ENCODE measurements at regions not wholly inside any gene's neighbourhood (a gene's known extent, or its start where the extent isn't known, plus 50 kb on each side); places are given as distances from the start of the nearest gene placed in this dataset.

GRCh38 chr11:127627629-127628457, 627.3 kb upstream of the KIRREL3 start:
- no peak for DNase-seq

DNA sequence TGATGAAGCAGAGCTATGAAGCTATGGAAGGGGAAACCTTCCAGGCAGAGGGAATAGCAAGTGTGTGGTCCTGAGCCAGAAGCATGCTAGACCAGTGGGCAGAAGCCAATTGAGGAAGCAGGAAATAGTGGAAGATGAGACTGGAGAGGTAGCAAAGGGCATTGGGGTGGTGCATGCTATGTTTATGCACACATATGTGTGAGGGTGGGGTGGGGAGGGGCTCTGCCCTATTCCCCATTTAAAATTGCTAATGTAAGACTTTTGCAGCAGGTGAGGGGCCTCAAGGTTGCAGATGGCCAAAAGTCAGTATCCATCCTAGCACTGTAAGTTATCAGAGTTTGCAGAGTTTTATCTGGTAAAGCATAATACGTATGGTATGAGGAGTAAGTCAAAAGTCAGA, 626.6 kb upstream of the KIRREL3 start:
- no peak for DNase-seq

DNA sequence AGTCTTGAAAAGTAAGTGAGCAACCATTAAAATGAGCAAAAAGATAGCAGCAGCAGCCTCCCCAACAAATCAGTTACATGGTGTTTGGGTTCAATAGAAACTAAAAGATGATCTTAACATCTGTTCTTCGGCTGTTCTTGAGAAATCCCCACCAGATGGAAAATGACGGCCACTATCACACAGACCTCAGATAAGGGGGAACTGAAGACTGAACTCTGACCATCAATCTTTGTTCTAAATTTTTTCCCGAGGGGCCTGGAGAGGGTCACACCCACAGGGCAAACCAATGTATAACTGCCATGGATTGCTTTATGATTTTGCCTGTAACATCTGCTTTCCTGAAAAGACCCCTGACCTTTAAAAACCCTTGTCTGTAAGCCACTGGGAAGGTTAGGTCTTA, 624.8 kb upstream of the KIRREL3 start:
- no peak for DNase-seq

- DNase-seq, result no peak
Measured at GRCh38 chr11:127624306-127624856, 623.8 kb upstream of the KIRREL3 start.

- no peak for DNase-seq
Measured at GRCh38 chr11:127622686-127623085, 622.1 kb upstream of the KIRREL3 start.

DNA sequence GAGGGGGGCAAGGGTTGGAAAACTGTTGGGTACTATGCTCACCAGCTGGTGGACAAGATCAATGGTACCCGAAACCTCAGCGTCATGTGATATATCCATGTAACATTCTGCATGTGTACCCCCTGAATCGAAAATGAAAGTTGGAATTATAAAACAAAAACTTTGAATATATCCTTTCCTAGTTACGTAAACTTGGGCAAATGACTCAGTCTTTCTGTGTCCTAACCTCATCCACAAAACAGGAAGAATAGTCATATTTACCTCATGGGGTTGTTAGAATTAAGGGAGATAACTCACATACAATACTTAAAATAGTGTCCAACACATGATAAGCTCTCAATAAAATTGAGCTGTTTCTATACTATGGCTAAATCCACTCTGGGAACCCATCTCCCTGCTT, 620.1 kb upstream of the KIRREL3 start:
- DNase-seq, result no peak

DNA sequence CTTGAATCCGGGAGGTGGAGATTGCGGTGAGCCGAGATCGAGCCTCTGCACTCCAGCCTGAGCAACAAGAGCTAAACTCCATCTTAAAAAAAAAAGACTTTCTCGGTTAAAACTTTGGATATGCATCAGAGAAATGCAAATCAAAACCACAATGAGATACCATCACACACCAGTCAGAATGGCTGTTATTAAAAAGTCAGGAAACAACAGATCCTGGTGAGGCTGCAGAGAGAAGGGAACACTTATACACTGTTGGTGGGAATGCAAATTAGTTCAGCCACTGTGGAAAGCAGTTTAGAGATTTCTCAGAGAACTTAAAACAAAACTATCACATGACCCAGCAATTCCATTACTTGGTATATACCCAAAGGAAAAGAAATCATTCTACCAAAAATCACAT, 619.4 kb upstream of the KIRREL3 start:
- DNase-seq, result no peak

DNA sequence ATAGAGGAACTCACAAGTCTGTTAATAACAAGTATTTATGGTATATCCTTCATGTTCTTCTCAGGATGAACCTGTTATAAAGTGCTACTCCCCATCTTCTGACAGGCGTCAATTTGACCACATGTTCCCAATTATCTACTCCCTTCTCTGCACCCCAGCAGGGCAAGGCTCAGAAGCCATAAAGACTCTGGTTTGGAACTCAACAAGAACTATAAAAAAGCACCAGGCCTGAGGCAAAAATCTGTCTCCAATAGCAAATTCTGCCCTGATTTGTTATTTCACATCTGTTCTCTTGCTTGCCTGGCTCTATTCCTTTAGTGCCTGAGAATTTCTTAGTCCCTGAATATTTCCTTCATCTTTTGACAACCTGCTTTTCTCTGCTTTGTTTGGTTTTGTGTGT, 618.2 kb upstream of the KIRREL3 start:
- DNase-seq, result no peak

- DNase-seq, result no peak
Measured at GRCh38 chr11:127616158-127616557, 615.6 kb upstream of the KIRREL3 start.

GRCh38 chr11:127612607-127613006, 612.0 kb upstream of the KIRREL3 start:
- DNase-seq, result no peak

DNA sequence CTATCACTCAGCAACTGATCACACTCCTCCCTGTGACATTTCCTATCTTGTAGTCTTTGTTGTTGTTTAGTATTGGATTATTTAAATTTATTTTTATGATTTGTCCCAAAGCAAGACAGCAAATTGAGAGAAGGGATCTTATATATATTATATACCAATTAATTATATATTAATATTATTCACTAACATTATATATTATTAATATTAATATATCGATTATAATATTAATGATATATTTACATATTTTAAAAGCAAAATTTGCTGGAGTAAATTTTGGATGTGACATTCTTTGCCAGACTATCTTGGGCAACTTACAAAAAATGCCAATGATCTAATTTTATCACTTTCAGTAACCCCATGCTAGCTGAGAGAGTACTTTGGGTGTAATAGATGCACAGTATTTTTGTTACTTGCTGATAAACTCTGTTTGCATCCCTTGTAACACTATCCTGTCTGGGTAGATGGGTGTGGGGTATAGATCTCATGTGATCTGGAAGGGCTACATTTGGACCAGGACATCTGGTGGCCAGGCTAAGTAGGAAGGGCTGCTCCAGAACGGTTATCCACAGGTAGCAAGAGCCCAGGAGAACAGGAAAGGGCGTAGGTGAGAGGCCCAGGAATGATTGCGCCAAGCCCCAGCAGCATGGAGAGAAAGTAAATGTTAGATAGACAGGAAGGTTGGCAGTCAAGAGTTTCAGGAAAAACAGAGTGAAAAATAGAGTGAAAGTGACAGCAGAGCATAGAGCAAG, 608.6 kb upstream of the KIRREL3 start:
- DNase-seq, result no peak

DNA sequence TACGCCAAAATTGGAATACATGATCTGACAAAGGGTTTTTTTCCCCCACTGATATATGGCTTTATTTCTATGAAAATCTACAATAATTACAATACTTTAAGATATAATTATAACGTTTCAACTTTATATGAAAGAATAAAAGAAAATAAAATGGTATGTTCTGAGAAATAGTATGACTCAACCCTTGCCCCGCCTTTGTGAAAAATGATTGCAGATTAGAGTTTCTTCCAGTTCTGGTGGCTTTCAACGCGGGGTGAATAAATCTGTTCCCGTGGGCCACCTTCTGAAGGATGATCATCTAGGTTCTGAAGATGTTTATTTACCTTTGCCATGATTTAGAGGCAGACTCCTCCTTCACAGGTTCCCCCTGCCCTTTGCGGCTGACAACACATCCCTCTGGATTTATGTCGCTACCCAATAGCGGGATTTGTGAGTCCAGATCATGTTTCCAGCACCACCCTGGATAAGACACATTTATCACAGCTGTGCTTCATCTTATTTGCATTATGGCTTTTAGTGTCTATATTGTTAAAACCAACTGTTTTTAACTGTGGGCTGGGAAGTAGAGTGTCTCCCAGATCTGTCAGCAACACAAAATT, 607.0 kb upstream of the KIRREL3 start:
- no peak for DNase-seq

DNA sequence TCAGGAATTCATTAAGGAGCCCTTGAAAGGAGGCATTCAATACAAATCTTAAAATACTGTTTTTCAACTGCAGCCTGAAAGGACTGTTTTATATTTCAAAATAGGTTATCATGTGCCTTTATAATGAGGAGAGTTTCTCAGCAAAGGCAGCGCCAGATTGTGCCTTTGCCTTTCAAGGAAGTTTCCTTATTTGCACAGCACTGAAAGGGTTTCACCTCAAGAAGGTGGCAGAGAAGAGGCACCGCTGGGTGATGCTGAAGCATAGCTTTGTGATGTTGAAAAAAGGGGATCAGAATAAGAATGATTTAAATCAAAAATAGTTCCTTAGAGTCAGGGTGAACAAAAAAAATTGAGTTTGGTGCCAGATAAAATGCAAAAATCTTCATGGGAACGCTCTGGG, 601.0 kb upstream of the KIRREL3 start:
- no peak for DNase-seq

GRCh38 chr11:127600674-127601073, 600.1 kb upstream of the KIRREL3 start:
- no peak for DNase-seq

DNA sequence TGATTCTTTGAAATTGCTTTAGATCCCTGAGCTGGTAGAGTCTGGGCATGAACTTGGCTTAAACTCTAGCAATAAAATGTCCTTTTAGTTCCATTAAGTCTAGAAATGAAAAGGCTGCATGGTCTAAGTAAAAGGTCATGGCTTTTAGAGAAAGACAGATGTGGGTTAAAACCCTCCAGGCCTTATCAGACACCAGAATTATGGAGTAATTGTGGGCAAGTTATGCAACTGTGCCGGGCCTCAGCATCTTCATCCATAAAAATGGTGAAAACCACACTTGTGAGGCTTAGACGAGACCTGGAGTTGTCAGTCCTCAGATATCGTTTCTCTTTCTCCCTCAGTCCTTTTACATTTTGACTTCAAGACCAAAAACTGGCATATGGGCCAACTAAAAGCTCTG, 597.9 kb upstream of the KIRREL3 start:
- no peak for DNase-seq

DNA sequence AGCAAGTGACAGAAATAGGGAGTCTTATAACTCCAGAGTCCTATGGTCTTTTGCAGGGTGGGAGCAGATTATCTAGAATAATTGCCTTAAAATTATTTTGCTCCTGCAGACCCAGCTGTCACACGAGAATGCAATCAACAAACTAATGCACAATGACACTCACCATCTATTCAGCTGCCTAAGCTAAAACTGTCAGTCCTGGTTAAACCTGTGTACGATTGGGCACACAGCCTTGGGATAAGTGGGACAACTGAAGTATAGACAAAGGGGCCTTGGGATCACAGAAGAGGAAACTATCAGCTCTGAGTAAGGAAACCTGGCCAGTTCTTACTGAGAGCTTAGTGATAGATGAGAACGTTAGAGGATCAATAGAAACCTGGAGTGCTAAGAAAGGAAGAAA, 595.9 kb upstream of the KIRREL3 start:
- DNase-seq, result no peak

DNA sequence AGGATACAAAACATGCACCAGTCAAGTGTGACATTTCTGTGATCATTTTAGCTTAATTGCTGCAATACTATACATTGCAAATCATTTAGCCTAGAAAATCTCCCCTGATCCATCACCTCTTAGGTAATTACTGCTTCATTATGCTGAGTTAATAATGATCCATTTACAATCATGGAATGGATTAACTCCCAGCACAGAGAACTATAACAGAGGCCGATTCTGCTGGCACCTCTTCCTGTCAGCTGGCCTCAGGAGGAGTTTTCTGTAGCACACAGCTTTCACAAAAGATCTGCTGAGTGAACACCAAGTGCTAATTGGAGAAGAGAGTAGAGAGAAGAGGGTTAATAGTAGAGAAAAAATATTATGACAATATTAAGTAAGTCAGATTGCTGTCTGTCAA, 591.8 kb upstream of the KIRREL3 start:
- no peak for DNase-seq

- no peak for DNase-seq
Measured at GRCh38 chr11:127590314-127590713, 589.7 kb upstream of the KIRREL3 start.

DNA sequence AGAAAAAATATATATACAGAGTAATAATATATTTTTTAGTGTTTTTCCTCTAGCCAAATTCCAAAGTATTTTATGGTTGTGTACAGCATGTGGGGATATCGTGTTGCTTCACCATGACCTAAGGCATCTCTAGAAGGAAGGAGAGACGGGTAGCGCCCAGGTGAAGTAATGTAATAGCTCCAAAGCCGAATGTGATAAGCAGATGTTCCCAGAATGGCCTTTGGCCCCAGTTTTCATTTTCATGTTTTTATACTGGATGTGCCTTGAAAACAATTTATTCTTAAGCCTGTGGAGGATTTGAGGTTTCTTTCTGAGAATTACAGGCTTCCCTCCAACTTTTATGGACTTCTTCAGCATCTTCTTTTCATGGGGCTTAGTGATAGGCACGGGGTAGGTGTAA, 587.9 kb upstream of the KIRREL3 start:
- DNase-seq, result no peak

DNA sequence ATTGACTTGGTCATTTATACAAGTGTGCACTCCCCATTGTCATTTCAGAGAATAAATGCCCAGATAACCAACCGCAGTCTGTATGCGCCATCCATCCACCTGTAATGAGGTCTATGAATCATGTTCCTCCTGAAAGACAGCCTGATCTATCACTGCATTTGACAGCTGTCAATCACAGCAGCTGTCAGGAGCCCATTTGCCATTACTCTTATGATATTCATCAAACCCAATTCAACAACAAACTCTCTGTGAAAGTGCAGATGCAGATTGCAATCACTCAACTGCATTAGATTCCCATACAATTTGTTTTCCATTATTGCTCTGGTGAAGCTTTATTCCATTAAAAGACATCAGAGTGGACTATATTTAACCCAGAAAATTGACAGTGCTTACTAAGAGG, 586.9 kb upstream of the KIRREL3 start:
- no peak for DNase-seq

DNA sequence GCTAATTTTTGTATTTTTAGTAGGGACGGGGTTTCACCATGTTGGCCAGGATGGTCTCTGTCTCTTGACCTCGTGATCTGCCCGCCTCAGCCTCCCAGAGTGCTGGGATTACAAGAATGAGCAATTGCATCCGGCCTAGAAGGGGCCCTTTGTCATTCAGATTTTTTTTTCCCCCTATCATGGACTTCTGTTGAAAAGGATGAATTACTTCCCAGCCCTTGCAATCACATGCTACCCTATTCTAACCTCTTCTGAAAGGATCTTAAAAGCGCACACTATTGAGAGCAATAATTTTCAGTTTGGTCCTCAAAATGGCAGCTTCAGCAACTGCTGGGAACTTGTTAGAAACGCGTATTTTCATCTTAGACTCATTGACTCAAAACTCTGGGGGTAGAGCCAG, 575.6 kb upstream of the KIRREL3 start:
- no peak for DNase-seq

DNA sequence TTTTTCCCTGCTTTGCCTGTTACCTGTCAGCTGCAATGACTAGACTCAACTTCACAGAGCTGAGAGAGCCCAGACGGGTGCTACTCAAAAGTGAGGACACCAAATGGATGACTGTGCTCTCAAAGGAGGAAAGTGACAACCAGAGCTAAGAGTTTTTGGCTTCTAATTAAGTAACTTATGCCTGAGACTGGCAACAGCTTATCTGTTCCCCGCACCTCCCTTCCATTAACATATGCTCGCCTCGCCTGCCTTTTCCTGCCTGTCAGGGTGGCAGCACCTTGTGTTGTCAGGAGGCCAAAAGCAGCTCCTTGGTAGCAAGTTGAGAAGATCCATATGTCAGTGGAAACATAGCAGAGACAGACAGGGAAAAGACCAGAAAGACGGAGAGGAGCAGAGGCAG, 573.9 kb upstream of the KIRREL3 start:
- no peak for DNase-seq

DNA sequence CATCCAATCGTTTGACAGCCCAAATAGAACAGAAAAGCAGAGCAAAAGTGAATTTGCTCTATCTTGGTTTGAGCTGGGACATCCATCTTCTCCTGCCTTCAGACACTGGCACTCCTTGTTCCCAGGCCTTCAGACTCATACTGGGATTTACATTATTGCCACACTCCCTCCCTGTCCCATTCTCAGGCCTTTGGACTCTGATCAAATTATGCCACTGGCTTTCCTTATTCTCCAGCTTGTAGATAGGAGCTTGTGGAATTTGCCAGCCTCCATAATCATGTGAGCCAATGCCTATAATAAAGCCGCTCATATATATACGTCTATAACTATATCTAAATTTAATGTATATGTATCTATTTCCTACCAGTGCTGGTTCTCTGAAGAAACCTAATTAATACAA, 568.3 kb upstream of the KIRREL3 start:
- no peak for DNase-seq
